HEK293 (cell line): ENCODE measurements at regions not wholly inside any gene's neighbourhood (a gene's known extent, or its start where the extent isn't known, plus 50 kb on each side); places are given as distances from the start of the nearest gene placed in this dataset.

ENCODE experiments used
- CTCF ChIA-PET: fragments of 350-600 bp; formaldehyde crosslinking; extraction: SDS; loops from one replicate; lab custom pipeline; 2021; ENCODE audit warnings: antibody characterized with exemption; lab: Yijun Ruan, JAX
- POLR2A ChIA-PET: fragments of 300-600 bp; formaldehyde crosslinking; extraction: SDS; loops from one replicate; lab custom pipeline; 2020; ENCODE audit warnings: antibody characterized with exemption, inconsistent platforms; lab: Yijun Ruan, JAX
- H3K27ac ChIP-seq: fragments of 200-500 bp; sonication (Bioruptor generic); 2 replicates; pipeline ENCODE4 v1.5.1; 2014; ENCODE audit warnings: low read depth, low read length, control low read depth, inconsistent platforms; ENCODE audit errors: extremely low read depth
- H3K36me3 ChIP-seq, 2 experiments: fragments of 200-500 bp in 1 of 2; sonication (Bioruptor generic) in 1 of 2; 1 replicate in 1 of 2; 2 replicates in 1 of 2; pipeline ENCODE4 v1.5.1; 2014 to 2017; ENCODE audit warnings: inconsistent platforms in 2 of 2, low read length in 2 of 2; ENCODE audit not compliant: control insufficient read depth in 2 of 2, insufficient read depth in 1 of 2
- H3K4me1 ChIP-seq: fragments of 200-500 bp; sonication (Bioruptor generic); 2 replicates; pipeline ENCODE4 v1.5.1; 2014; ENCODE audit warnings: mild to moderate bottlenecking, low read length, inconsistent platforms; ENCODE audit not compliant: control insufficient read depth, insufficient read depth
- H3K4me3 ChIP-seq: 2 replicates; pipeline ENCODE4 v1.5.1; 2011; ENCODE audit warnings: low read depth, mild to moderate bottlenecking, control low read depth, low read length, moderate library complexity
- H3K9me3 ChIP-seq: fragments of 200-500 bp; sonication (Bioruptor generic); 2 replicates; pipeline ENCODE4 v1.5.1; 2014; ENCODE audit warnings: low read depth, low read length, inconsistent platforms; ENCODE audit not compliant: control insufficient read depth, insufficient read depth
- KLF1 ChIP-seq: fragments of 450-650 bp; formaldehyde crosslinking; IDR thresholded peaks from 2 replicates; pipeline ENCODE4 v1.5.1; 2016; ENCODE audit warnings: missing biosample characterization, missing genetic modification characterization
- KLF16 ChIP-seq: fragments of 450-650 bp; formaldehyde crosslinking; IDR thresholded peaks from 2 replicates; pipeline ENCODE4 v1.5.1; 2017; ENCODE audit warnings: missing biosample characterization, missing genetic modification characterization
- OSR2 ChIP-seq: fragments of 450-650 bp; formaldehyde crosslinking; IDR thresholded peaks from 2 replicates; pipeline ENCODE4 v1.5.1; 2016; ENCODE audit warnings: missing biosample characterization, missing genetic modification characterization
- REPIN1 ChIP-seq: fragments of 450-650 bp; formaldehyde crosslinking; IDR thresholded peaks from 2 replicates; pipeline ENCODE4 v1.5.1; 2017; ENCODE audit warnings: missing biosample characterization, missing genetic modification characterization, low read depth
- SALL2 ChIP-seq: fragments of 450-650 bp; formaldehyde crosslinking; IDR thresholded peaks from 2 replicates; pipeline ENCODE4 v1.5.0; 2017; ENCODE audit warnings: missing biosample characterization, mild to moderate bottlenecking, missing genetic modification characterization, borderline replicate concordance
- SCRT1 ChIP-seq: fragments of 450-650 bp; formaldehyde crosslinking; IDR thresholded peaks from 2 replicates; pipeline ENCODE4 v1.5.1; 2016; ENCODE audit warnings: missing biosample characterization, missing genetic modification characterization, borderline replicate concordance
- SETDB1 ChIP-seq: IDR thresholded peaks from one replicate; pipeline ENCODE4 v1.6.1; 2017; ENCODE audit warnings: mild to moderate bottlenecking, low read length, moderate library complexity, mixed read lengths; ENCODE audit not compliant: insufficient read length
- SP3 ChIP-seq: fragments of 450-650 bp; formaldehyde crosslinking; IDR thresholded peaks from 2 replicates; pipeline ENCODE4 v1.5.1; 2016; ENCODE audit warnings: missing biosample characterization, missing genetic modification characterization
- ZBTB26 ChIP-seq: fragments of 450-650 bp; formaldehyde crosslinking; optimal IDR thresholded peaks from 2 replicates; pipeline ENCODE3; 2016; ENCODE audit warnings: missing biosample characterization, mild to moderate bottlenecking, missing genetic modification characterization
- ZFP69B ChIP-seq: fragments of 450-650 bp; formaldehyde crosslinking; IDR thresholded peaks from 2 replicates; pipeline ENCODE4 v1.5.1; 2016; ENCODE audit warnings: missing biosample characterization, missing genetic modification characterization
- ZNF112 ChIP-seq: fragments of 450-650 bp; formaldehyde crosslinking; IDR thresholded peaks from 2 replicates; pipeline ENCODE4 v1.5.0; 2017; ENCODE audit warnings: missing biosample characterization, missing genetic modification characterization
- ZNF24 ChIP-seq: fragments of 450-650 bp; formaldehyde crosslinking; IDR thresholded peaks from 2 replicates; pipeline ENCODE4 v1.5.1; 2016; ENCODE audit warnings: missing biosample characterization, missing genetic modification characterization
- ZNF274 ChIP-seq, 2 experiments: fragments of 200-500 bp in 1 of 2; fragments of 450-650 bp in 1 of 2; sonication (Bioruptor generic) in 1 of 2; formaldehyde crosslinking in 1 of 2; IDR thresholded peaks; 2 replicates each; pipeline versions ENCODE4 v1.5.1 to v1.6.1; 2014 to 2016; ENCODE audit warnings: borderline replicate concordance in 1 of 2, inconsistent platforms in 1 of 2, low read length in 1 of 2, missing biosample characterization in 1 of 2, missing genetic modification characterization in 1 of 2
- ZNF302 ChIP-seq: fragments of 450-650 bp; formaldehyde crosslinking; IDR thresholded peaks from 2 replicates; pipeline ENCODE4 v1.5.1; 2016; ENCODE audit warnings: missing biosample characterization, missing genetic modification characterization, low read depth
- ZNF350 ChIP-seq: fragments of 450-650 bp; formaldehyde crosslinking; IDR thresholded peaks from 2 replicates; pipeline ENCODE4 v1.5.0; 2017; ENCODE audit warnings: missing biosample characterization, mild to moderate bottlenecking, missing genetic modification characterization
- ZNF658 ChIP-seq: fragments of 450-650 bp; formaldehyde crosslinking; IDR thresholded peaks from 2 replicates; pipeline ENCODE4; 2016; ENCODE audit warnings: missing biosample characterization, missing genetic modification characterization
- ZNF747 ChIP-seq: fragments of 450-650 bp; formaldehyde crosslinking; IDR thresholded peaks from 2 replicates; pipeline ENCODE4 v1.5.1; 2016; ENCODE audit warnings: missing biosample characterization, missing genetic modification characterization
- ZNF792 ChIP-seq: fragments of 450-650 bp; formaldehyde crosslinking; IDR thresholded peaks from 2 replicates; pipeline ENCODE4 v1.5.1; 2016; ENCODE audit warnings: missing biosample characterization, missing genetic modification characterization
- TF ChIP-seq, protein P1 (sequence below): fragments of 450-650 bp; formaldehyde crosslinking; IDR thresholded peaks from 2 replicates; pipeline ENCODE4 v1.5.1; 2016; ENCODE audit warnings: missing biosample characterization, missing genetic modification characterization

GRCh38 chr17:72448019-72448418 lies 327.2 kb downstream of the SOX9 start:
- H3K27ac ChIP-seq, result no peak overlapping the region
- ChIA-PET POLR2A (no interaction called here), CTCF (no interaction called here)
- H3K36me3 ChIP-seq, result no peaks in the 10 kb centered on the region
- TF ChIP-seq ZNF24 (tag by site-specific recombination), result no peak
- TF ChIP-seq REPIN1, result no peak
- TF ChIP-seq ZNF112 (tag by site-specific recombination), result no peak
- TF ChIP-seq ZNF747, result no peak
- TF ChIP-seq ZBTB26 (tag by site-specific recombination), result no peak
- TF ChIP-seq SALL2 (tag by site-specific recombination), result no peak
- no peak for TF ChIP-seq ZNF792 (tag by site-specific recombination)
- TF ChIP-seq SP3 (tag by site-specific recombination), result no peak
- TF ChIP-seq ZNF658 (tag by site-specific recombination), result no peak
- TF ChIP-seq ZNF350 (tag by site-specific recombination), result no peak
- no peak for TF ChIP-seq ZFP69B (tag by site-specific recombination)
- no peak for TF ChIP-seq ZNF274 (IDR thresholded peaks at IDR 0.05; ENCODE audit: low read length)
- no peak for TF ChIP-seq ZNF274 (tag by site-specific recombination; IDR thresholded peaks at IDR 0.05; ENCODE audit: borderline replicate concordance)
- no peak for TF ChIP-seq SCRT1 (tag by site-specific recombination)
- no peak for TF ChIP-seq KLF16 (tag by site-specific recombination)
- TF ChIP-seq ZNF302 (tag by site-specific recombination), result no peak
- peaks cover 12% of the 10 kb centered on the region for H3K4me1 ChIP-seq
- no peaks in the 10 kb centered on the region; the same call in 1 of the 2 replicates for H3K9me3 ChIP-seq
- H3K4me3 ChIP-seq, result no peak overlapping the region

- no peak overlapping the region for H3K4me3 ChIP-seq
- CTCF ChIA-PET, result interaction anchor here (0.6 kb wide), 1 partner anchor 1686 kb away, joined by 7 read pairs; no protein-coding TSS in a partner anchor
- H3K9me3 ChIP-seq, result no peaks in the 10 kb centered on the region; the same call in 1 of the 2 replicates
- TF ChIP-seq, protein P1, sequence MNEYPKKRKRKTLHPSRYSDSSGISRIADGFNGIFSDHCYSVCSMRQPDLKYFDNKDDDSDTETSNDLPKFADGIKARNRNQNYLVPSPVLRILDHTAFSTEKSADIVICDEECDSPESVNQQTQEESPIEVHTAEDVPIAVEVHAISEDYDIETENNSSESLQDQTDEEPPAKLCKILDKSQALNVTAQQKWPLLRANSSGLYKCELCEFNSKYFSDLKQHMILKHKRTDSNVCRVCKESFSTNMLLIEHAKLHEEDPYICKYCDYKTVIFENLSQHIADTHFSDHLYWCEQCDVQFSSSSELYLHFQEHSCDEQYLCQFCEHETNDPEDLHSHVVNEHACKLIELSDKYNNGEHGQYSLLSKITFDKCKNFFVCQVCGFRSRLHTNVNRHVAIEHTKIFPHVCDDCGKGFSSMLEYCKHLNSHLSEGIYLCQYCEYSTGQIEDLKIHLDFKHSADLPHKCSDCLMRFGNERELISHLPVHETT, result no peak
- TF ChIP-seq KLF1, result peak; percentile 16; the same call in 1 of the 2 replicates
- TF ChIP-seq, all 188 proteins: peak for 1
- no peaks in the 10 kb centered on the region for H3K36me3 ChIP-seq
- H3K4me1 ChIP-seq, result peaks cover 9% of the 10 kb centered on the region; the same call in 1 of the 2 replicates
- POLR2A ChIA-PET, result interaction anchor here (1.3 kb wide), 1 partner anchor 332 kb away, joined by 5 read pairs; the partner anchor contains the start of gene SOX9
- H3K27ac ChIP-seq, result no peak overlapping the region
These were observed 331.7 kb downstream of the SOX9 start for GRCh38 chr17:72452286-72453173.

DNA sequence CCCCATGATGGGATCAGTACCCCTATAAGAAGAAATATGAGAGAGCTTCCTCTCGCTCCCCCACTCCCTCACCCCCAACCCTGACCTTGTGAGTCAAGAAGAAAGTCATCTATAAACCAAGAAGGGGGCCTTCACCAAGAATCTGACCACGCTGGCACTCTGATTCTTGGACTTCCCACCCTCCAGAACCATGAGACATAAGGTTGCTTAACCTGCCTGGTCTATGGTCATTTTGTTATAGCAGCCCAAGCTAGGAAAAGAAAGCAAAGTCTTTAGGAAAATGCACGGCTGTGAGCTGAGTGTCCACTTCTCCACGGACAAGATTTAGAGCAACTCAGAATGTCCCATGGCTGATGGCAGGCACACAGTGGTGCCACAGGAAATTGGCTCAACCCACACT lies 333.5 kb downstream of the SOX9 start:
- Histone ChIP-seq H3K4me3 (no peak overlapping the region), H3K9me3 (no peaks in the 10 kb centered on the region), H3K36me3 (no peaks in the 10 kb centered on the region), H3K4me1 (peaks cover 8% of the 10 kb centered on the region; the same call in 1 of the 2 replicates), H3K27ac (no peak overlapping the region)
- POLR2A ChIA-PET, result no interaction called here
- peak; percentile 13 for TF ChIP-seq SETDB1
- no peak for TF ChIP-seq OSR2 (tag by site-specific recombination)
- CTCF ChIA-PET, result no interaction called here
